Motor neuron (in vitro differentiated cells): ENCODE measurements at regions not wholly inside any gene's neighbourhood (a gene's known extent, or its start where the extent isn't known, plus 50 kb on each side); places are given as distances from the start of the nearest gene placed in this dataset.
A peak's percentile ranks its signal among the peaks of the same experiment; 100 is the strongest.

Source experiments
- ATAC-seq, 8 experiments: fragments of 200-7000 bp; cut with Tn5 transposase; replicated peaks in 6 of 8; 2 replicates each; pipeline ENCODE4 v1.8.0; 2021; ENCODE audit warnings: mild to moderate bottlenecking in 8 of 8, moderate library complexity in 8 of 8
- H3K27ac ChIP-seq, 2 donors: fragments of 250-450 bp; sonication (Bioruptor Pico); 2 replicates each; pipeline ENCODE4 v1.9.0; 2021; ENCODE audit warnings: antibody characterized with exemption in 2 of 2, mild to moderate bottlenecking in 2 of 2, moderate library complexity in 1 of 2
- H3K4me1 ChIP-seq, 2 donors: fragments of 250-450 bp; sonication (Bioruptor Pico); replicated peaks in 1 of 2; 2 replicates each; pipeline ENCODE4 v1.6.1; 2021; ENCODE audit warnings: antibody characterized with exemption in 2 of 2, mild to moderate bottlenecking in 2 of 2, moderate library complexity in 1 of 2
- H3K4me3 ChIP-seq, 5 donors: fragments of 250-450 bp; sonication (Bioruptor Pico); 2 replicates each; pipeline ENCODE4 v1.9.0; 2021; ENCODE audit warnings: antibody characterized with exemption in 5 of 5, mild to moderate bottlenecking in 5 of 5, moderate library complexity in 4 of 5
- WGBS, 10 experiments: fragments of 450-650 bp; shearing (Covaris generic); methylation state at CpG; one replicate each; pipeline ENCODE4 v1.0.0; 2022; 5-methylcytosine and 5-hydroxymethylcytosine counted together
- in situ Hi-C, 9 experiments: fragments of 400-800 bp; cut with MboI; loops; one replicate each; pipeline ENCODE4 v1.15.0; 2021; ENCODE audit warnings: low sequenced_read_pairs in 9 of 9, low pct_unique_long_range_greater_than_20kb in 2 of 9; ENCODE audit not compliant: unreplicated experiment in 9 of 9

- Histone ChIP-seq H3K4me3 (no peak overlapping the region), H3K27ac (no peak overlapping the region), H3K4me1 (peaks cover 6 to 8% of the 10 kb centered on the region in 2 donors)
- in situ Hi-C loops: no loop called here
- ATAC-seq: peak in 2 of 8 experiments; percentile 36 to 56
- 13 to 67% (median 57%) methylated on average over 1 to 4 of the region's 4 CpGs; no CpG with 5 or more reads in 6 of the 10 experiments for WGBS, 10 experiments
These were observed 186.0 kb downstream of the MID1IP1 start for GRCh38 chrX:38987198-38987651.

- H3K27ac ChIP-seq: no peak overlapping the region
- in situ Hi-C loops: no loop called here
- H3K4me3 ChIP-seq: no peak overlapping the region
- 100% methylated on average over 1 of the region's 2 CpGs; no CpG with 5 or more reads in 8 of the 10 experiments for WGBS, 10 experiments
- H3K4me1 ChIP-seq: peaks cover 16 to 17% of the 10 kb centered on the region in 2 donors
- no peak for ATAC-seq
These were observed 187.0 kb downstream of the MID1IP1 start for GRCh38 chrX:38988301-38988700.

GRCh38 chrX:38989076-38989475, 187.8 kb downstream of the MID1IP1 start:
- H3K4me1 ChIP-seq: peaks cover 16 to 18% of the 10 kb centered on the region in 2 donors
- no peak overlapping the region for H3K27ac ChIP-seq
- 38% methylated on average over 1 of the region's 1 CpG; no CpG with 5 or more reads in 9 of the 10 experiments for WGBS, 10 experiments
- in situ Hi-C loops: no loop called here
- no peak for ATAC-seq
- H3K4me3 ChIP-seq: no peak overlapping the region

- WGBS, 10 experiments: 29 to 60% (median 60%) methylated on average over 1 to 3 of the region's 3 CpGs; no CpG with 5 or more reads in 5 of the 10 experiments
- Histone ChIP-seq H3K4me1 (peaks cover 16 to 18% of the 10 kb centered on the region in 2 donors), H3K4me3 (no peak overlapping the region), H3K27ac (no peak overlapping the region)
- peak in 3 of 8 experiments; percentile 5 to 29 (median 6) for ATAC-seq
- in situ Hi-C loops: no loop called here
These were observed 190.6 kb downstream of the MID1IP1 start for GRCh38 chrX:38991656-38992440.

- Histone ChIP-seq H3K27ac (no peak overlapping the region), H3K4me1 (peaks cover 16 to 18% of the 10 kb centered on the region in 2 donors), H3K4me3 (no peak overlapping the region)
- in situ Hi-C loops: no loop called here
- 17 to 71% (median 39%) methylated on average over 1 to 9 of the region's 12 CpGs; no CpG with 5 or more reads in 6 of the 10 experiments for WGBS, 10 experiments
- peak in 5 of 8 experiments; percentile 99 for ATAC-seq
These were observed 191.3 kb downstream of the MID1IP1 start for GRCh38 chrX:38992441-38993096.

GRCh38 chrX:38993500-38993899, 192.2 kb downstream of the MID1IP1 start:
- Histone ChIP-seq H3K4me3 (no peak overlapping the region), H3K4me1 (peaks cover 16 to 18% of the 10 kb centered on the region in 2 donors), H3K27ac (no peak overlapping the region)
- in situ Hi-C loops: no loop called here
- WGBS, 10 experiments: 0 to 60% (median 18%) methylated on average over 1 of the region's 1 CpG; no CpG with 5 or more reads in 6 of the 10 experiments
- no peak for ATAC-seq

GRCh38 chrX:38999099-38999498, 197.8 kb downstream of the MID1IP1 start:
- Histone ChIP-seq H3K4me1 (no peaks in the 10 kb centered on the region), H3K27ac (no peak overlapping the region), H3K4me3 (no peak overlapping the region)
- no peak for ATAC-seq
- WGBS, 10 experiments: 83 to 94% methylated on average over 2 of the region's 2 CpGs; no CpG with 5 or more reads in 8 of the 10 experiments
- in situ Hi-C loops: no loop called here

- in situ Hi-C loops: no loop called here
- peak in 3 of 8 experiments; percentile 50 to 73 (median 65) for ATAC-seq
These were observed 198.9 kb downstream of the MID1IP1 start for GRCh38 chrX:38999967-39000745.

GRCh38 chrX:39000802-39001201, 199.5 kb downstream of the MID1IP1 start:
- H3K27ac ChIP-seq: no peak overlapping the region
- ATAC-seq: no peak
- H3K4me1 ChIP-seq: no peaks in the 10 kb centered on the region
- no peak overlapping the region for H3K4me3 ChIP-seq
- in situ Hi-C loops: no loop called here
- 0 to 100% (median 30%) methylated on average over 1 of the region's 1 CpG; no CpG with 5 or more reads in 7 of the 10 experiments for WGBS, 10 experiments

More at GRCh38 chrX:38999967-39000745, 198.9 kb downstream of the MID1IP1 start:
- no peak overlapping the region for H3K27ac ChIP-seq
- H3K4me1 ChIP-seq: no peaks in the 10 kb centered on the region
- WGBS, 10 experiments: 0 to 40% (median 38%) methylated on average over 1 to 2 of the region's 2 CpGs; no CpG with 5 or more reads in 7 of the 10 experiments
- H3K4me3 ChIP-seq: no peak overlapping the region

- Histone ChIP-seq H3K4me1 (no peaks in the 10 kb centered on the region), H3K4me3 (no peak overlapping the region), H3K27ac (no peak overlapping the region)
- 0 to 100% (median 58%) methylated on average over 1 of the region's 1 CpG; no CpG with 5 or more reads in 6 of the 10 experiments for WGBS, 10 experiments
- no peak for ATAC-seq
- in situ Hi-C loops: no loop called here
These were observed 201.2 kb downstream of the MID1IP1 start for GRCh38 chrX:39002466-39002865.

GRCh38 chrX:39008549-39008948, 207.3 kb downstream of the MID1IP1 start:
- 80 to 90% (median 86%) methylated on average over 1 to 2 of the region's 4 CpGs; no CpG with 5 or more reads in 7 of the 10 experiments for WGBS, 10 experiments
- Histone ChIP-seq H3K4me3 (no peak overlapping the region), H3K4me1 (no peaks in the 10 kb centered on the region), H3K27ac (no peak overlapping the region)
- no peak for ATAC-seq
- in situ Hi-C loops: no loop called here

- in situ Hi-C loops: no loop called here
- WGBS, 10 experiments: 0 to 100% (median 49%) methylated on average over 1 to 9 of the region's 10 CpGs; no CpG with 5 or more reads in 5 of the 10 experiments
- ATAC-seq: peak in 2 of 8 experiments; percentile 41 to 63
- Histone ChIP-seq H3K4me1 (no peaks in the 10 kb centered on the region), H3K27ac (no peak overlapping the region), H3K4me3 (no peak overlapping the region)
These were observed 210.4 kb downstream of the MID1IP1 start for GRCh38 chrX:39011454-39012221.
